Type B pancreatic cell (in vitro differentiated cells): ENCODE measurements at regions not wholly inside any gene's neighbourhood (a gene's known extent, or its start where the extent isn't known, plus 50 kb on each side); places are given as distances from the start of the nearest gene placed in this dataset.

ENCODE experiments used
- DNase-seq: peaks from one replicate; pipeline ENCODE4 v3.0.0; 2021; ENCODE audit warnings: mixed read lengths; ENCODE audit not compliant: unreplicated experiment; ENCODE audit errors: extremely low spot score
- H3K27ac Mint-ChIP-seq: 2 replicates; pipeline ENCODE4 v1.8.0; 2021; ENCODE audit warnings: mild to moderate bottlenecking, mixed read lengths
- H3K27me3 Mint-ChIP-seq: 2 replicates; pipeline ENCODE4 v1.8.0; 2021; ENCODE audit warnings: mixed read lengths
- H3K36me3 Mint-ChIP-seq: 2 replicates; pipeline ENCODE4 v1.8.0; 2021; ENCODE audit warnings: mixed read lengths
- H3K4me1 Mint-ChIP-seq: one replicate; pipeline ENCODE4 v1.8.0; 2021; ENCODE audit warnings: mixed read lengths; ENCODE audit not compliant: unreplicated experiment
- H3K4me3 Mint-ChIP-seq: 2 replicates; pipeline ENCODE4 v1.8.0; 2021; ENCODE audit warnings: mild to moderate bottlenecking, mixed read lengths
- H3K9me3 Mint-ChIP-seq: 2 replicates; pipeline ENCODE4 v1.8.0; 2021; ENCODE audit warnings: mixed read lengths
- TF ChIP-seq, protein P1 (sequence below): fragments of 200-600 bp; sonication (generic); conservative IDR thresholded peaks from 2 replicates; pipeline ENCODE4 v1.5.0; 2021; ENCODE audit warnings: antibody characterized with exemption, mild to moderate bottlenecking

DNA sequence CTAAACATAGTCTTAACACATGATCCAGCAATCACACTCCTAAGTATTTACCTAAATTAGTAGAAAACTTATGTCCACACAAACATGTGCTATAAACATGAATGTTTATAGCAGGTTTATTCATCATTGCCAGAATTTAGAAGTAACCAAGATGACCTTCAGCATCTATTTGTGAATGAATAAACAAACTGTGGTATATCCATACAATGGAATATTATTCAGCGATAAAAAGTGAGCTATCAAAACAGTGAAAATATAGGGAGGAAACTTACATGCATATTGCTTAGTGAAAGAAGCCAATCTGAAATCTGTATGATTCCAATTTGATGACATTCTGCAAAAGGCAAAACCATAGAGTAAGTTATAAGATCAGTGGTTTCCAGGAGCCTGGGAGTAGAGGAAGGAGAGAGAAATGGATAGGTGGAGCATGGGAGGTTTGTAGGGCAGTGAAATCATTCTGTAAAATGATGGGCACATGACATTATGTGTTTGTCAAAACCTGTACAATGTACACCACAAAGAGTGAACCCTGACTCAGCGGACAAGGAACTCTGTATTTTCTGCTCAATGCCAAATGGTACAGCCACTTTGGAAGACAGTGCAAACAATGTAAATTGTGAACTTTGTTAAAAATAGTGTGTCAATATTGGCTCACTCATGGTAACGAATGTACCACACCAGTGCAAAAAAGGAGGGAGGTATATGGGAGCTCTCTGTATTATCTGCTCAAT, 61.9 kb upstream of the IGFBP2 start:
- Mint-ChIP-seq H3K9me3 (peaks cover 6% of the 10 kb centered on the region), H3K4me3 (no peak overlapping the region), H3K4me1 (peaks cover 14% of the 10 kb centered on the region), H3K27ac (no peak overlapping the region), H3K36me3 (no peaks in the 10 kb centered on the region), H3K27me3 (peaks cover 4% of the 10 kb centered on the region)
- no peak for DNase-seq
- TF ChIP-seq, protein P1, sequence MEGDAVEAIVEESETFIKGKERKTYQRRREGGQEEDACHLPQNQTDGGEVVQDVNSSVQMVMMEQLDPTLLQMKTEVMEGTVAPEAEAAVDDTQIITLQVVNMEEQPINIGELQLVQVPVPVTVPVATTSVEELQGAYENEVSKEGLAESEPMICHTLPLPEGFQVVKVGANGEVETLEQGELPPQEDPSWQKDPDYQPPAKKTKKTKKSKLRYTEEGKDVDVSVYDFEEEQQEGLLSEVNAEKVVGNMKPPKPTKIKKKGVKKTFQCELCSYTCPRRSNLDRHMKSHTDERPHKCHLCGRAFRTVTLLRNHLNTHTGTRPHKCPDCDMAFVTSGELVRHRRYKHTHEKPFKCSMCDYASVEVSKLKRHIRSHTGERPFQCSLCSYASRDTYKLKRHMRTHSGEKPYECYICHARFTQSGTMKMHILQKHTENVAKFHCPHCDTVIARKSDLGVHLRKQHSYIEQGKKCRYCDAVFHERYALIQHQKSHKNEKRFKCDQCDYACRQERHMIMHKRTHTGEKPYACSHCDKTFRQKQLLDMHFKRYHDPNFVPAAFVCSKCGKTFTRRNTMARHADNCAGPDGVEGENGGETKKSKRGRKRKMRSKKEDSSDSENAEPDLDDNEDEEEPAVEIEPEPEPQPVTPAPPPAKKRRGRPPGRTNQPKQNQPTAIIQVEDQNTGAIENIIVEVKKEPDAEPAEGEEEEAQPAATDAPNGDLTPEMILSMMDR = no peak

DNA sequence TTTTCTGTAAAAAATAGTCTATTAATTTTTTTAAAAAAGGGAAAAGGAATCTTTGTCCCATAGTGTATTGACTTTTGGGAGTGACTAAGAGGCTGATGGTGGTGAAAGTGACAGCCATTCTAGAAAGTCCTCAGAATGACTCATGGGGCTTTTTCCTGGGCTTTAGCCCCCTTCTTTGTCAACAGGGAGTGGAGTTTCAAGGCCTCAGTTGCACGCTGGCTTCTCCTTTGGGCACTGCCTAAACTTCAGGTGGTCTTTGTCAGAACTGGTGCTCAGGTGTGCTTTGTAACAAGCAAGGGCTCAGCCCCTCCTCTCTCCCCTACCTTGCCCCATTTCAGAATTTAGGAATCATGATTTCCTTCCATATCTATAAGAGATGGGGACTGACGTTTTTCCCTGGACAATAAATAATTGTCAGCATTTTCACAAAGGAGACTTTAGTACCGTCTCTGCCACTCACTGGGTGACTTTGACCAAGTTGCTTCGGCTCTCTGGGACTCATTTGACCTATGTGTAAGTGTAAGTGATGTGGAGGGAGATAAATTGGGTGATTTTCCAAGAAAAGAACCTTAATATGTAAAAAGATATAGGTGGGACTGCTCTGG, 61.2 kb upstream of the IGFBP2 start:
- peaks cover 6% of the 10 kb centered on the region for H3K9me3 Mint-ChIP-seq
- no peak overlapping the region for H3K4me3 Mint-ChIP-seq
- H3K4me1 Mint-ChIP-seq = peaks cover 14% of the 10 kb centered on the region
- no peak for DNase-seq
- no peaks in the 10 kb centered on the region for H3K36me3 Mint-ChIP-seq
- H3K27ac Mint-ChIP-seq = no peak overlapping the region
- TF ChIP-seq, protein P1 = no peak
- H3K27me3 Mint-ChIP-seq = peaks cover 4% of the 10 kb centered on the region

DNA sequence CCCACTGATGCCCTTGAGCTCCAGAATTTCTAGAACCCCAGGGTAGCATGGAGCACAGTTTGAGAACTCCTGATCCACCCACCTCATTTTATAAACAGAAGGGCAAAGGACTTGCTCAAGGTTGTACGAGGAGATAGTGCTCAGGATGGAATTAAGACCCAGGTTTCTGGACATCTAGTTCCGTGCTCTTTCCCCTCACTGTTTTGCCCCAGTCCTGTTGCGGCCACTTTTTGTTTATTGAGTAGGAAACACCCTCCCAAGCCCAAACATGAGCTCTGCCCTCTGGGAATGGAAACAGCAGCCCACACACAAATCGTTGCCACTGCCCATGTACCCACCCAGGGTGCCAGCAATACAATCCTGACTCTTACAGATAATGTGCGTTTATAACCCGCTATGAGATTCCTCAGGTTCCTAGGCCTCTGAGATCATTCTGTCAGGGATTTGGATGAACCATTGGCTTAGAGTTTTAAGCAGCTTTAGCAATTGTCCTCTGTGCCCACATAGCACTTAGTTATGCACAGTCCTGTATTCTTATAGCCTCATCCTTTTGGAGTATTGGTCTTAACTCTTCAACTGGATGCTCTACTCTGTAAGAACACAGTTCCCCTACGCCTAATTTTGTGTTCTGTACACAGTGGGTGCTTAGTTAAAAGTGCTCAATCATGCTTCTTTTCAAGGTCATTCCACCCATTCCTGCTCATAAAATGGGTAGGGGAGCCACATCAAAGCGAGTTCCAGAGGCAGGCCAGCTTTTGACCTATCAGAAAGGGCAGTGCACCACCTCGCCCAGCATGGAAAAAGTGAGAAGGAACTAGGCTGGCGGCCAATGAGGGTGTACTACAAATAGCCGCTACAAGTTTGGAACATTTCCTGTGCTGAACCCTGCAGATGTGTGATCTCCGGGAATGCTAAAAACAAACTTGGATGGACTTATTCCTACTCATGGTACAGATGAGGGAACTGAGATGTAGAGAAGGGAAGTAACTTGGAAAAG, 60.3 kb upstream of the IGFBP2 start:
- Mint-ChIP-seq H3K9me3 (peaks cover 6% of the 10 kb centered on the region), H3K4me1 (peaks cover 11% of the 10 kb centered on the region), H3K27me3 (peaks cover 4% of the 10 kb centered on the region), H3K27ac (no peak overlapping the region), H3K4me3 (no peak overlapping the region), H3K36me3 (no peaks in the 10 kb centered on the region)
- TF ChIP-seq, protein P1 = no peak
- no peak for DNase-seq

DNA sequence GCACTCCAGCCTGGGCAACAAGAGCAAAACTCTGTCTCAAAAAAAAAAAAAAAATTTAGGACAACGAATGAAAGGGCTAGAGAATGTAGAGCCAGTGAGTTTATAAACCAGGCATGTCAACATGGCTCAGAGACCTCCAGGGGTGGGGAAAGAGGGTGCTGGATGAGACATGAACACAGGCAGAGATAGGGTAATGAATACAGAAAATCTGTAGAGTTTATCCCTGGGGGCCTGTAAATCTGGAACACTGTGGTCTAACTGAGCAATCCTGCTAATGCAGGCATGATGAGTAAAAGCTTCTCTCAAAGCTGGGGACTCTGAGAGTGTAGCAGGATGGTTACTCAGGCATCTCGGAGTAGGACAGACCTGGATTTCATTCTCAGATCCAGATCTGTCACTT, 59.2 kb upstream of the IGFBP2 start:
- H3K36me3 Mint-ChIP-seq = no peaks in the 10 kb centered on the region
- H3K4me1 Mint-ChIP-seq = peaks cover 5% of the 10 kb centered on the region
- H3K27me3 Mint-ChIP-seq = peaks cover 3% of the 10 kb centered on the region
- no peak overlapping the region for H3K4me3 Mint-ChIP-seq
- H3K9me3 Mint-ChIP-seq = peaks cover 6% of the 10 kb centered on the region
- no peak for DNase-seq
- H3K27ac Mint-ChIP-seq = no peak overlapping the region
- TF ChIP-seq, protein P1 = no peak

DNA sequence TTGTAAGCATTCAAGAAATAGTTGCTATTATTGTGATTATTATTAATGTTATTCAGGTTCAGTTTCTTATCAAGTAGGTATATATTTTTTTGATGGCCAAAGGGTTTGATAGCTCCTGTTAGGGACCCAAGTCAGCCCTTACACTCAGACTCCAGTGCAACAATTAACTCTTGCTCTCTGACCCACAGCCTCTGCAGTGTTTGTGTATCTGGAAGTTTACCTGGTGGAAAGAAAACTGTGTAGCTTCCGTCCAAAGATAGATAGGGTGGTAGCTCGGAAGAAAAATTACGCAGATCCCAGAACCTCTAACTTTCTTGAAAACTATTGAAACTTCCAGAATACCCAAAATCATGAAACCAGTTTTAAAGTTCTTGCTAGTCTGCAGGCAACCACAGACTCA, 58.6 kb upstream of the IGFBP2 start:
- Mint-ChIP-seq H3K9me3 (peaks cover 6% of the 10 kb centered on the region), H3K4me3 (no peak overlapping the region), H3K4me1 (no peaks in the 10 kb centered on the region), H3K27me3 (no peaks in the 10 kb centered on the region), H3K36me3 (no peaks in the 10 kb centered on the region), H3K27ac (no peak overlapping the region)
- no peak for DNase-seq
- TF ChIP-seq, protein P1 = no peak
